ENCODE measurements at regions not wholly inside any gene's neighbourhood (a gene's known extent, or its start where the extent isn't known, plus 50 kb on each side); places are given as distances from the start of the nearest gene placed in this dataset.

GRCh38 chr3:118628704-118629341, 405.8 kb downstream of the IGSF11 start:
- no peaks in the 10 kb centered on the region for H3K9me2 ChIP-seq (ENCODE audit: insufficient read depth)
- H3K79me2 ChIP-seq (replicated peaks; ENCODE audit: insufficient read depth) = no peaks in the 10 kb centered on the region
- H3K9me3 Mint-ChIP-seq = no peaks in the 10 kb centered on the region
- TF ChIP-seq CREB1 (CRISPR knock-in tag; IDR thresholded peaks at IDR 0.05; ENCODE audit: low read depth) (no peak), POLR2AphosphoS5 (IDR thresholded peaks at IDR 0.05; ENCODE audit: low read depth) (no peak), CTCF (conservative IDR thresholded peaks at IDR 0.05; ENCODE audit: low read depth in 2 of 2) (peak; percentile 75 to 96), ZNF331 (CRISPR knock-in tag; IDR thresholded peaks at IDR 0.05; ENCODE audit: low read depth) (no peak)
- no peaks in the 10 kb centered on the region for H3K36me3 Mint-ChIP-seq (ENCODE audit: low read depth)
- ATAC-seq (peak; percentile 100), DNase-seq (ENCODE audit: low spot score) (peak; percentile 92)
- H3K4me1 Mint-ChIP-seq = peaks cover 2% of the 10 kb centered on the region; the same call in 1 of the 3 replicates
- H3K27me3 ChIP-seq (ENCODE audit: insufficient read depth) = no peaks in the 10 kb centered on the region
- no peak overlapping the region for H3K4me2 ChIP-seq
- no peak overlapping the region for H3K27ac ChIP-seq (ENCODE audit: low read depth)
- H3K27me3 Mint-ChIP-seq (ENCODE audit: insufficient read depth, low read depth, poor library complexity) = no peaks in the 10 kb centered on the region
- H3K4me3 Mint-ChIP-seq = no peak overlapping the region
- H3K4me3 ChIP-seq = no peak overlapping the region
- H3F3A ChIP-seq (replicated peaks; ENCODE audit: low read depth) = no peaks in the 10 kb centered on the region
- no peak overlapping the region; the same call in 1 of the 2 replicates for H2AFZ ChIP-seq
- no peak overlapping the region for H3K27ac Mint-ChIP-seq
- H3K36me3 ChIP-seq (ENCODE audit: insufficient read depth) = no peaks in the 10 kb centered on the region
- H4K20me1 ChIP-seq (replicated peaks; ENCODE audit: insufficient read depth) = no peaks in the 10 kb centered on the region
- no peaks in the 10 kb centered on the region for H3K4me1 ChIP-seq (ENCODE audit: insufficient read depth)

- no peaks in the 10 kb centered on the region for H3K79me2 ChIP-seq (replicated peaks; ENCODE audit: insufficient read depth)
- H3K36me3 ChIP-seq (ENCODE audit: insufficient read depth) = no peaks in the 10 kb centered on the region
- peaks cover 2% of the 10 kb centered on the region; the same call in 1 of the 3 replicates for H3K4me1 Mint-ChIP-seq
- DNase-seq (ENCODE audit: low spot score) = no peak
- H3F3A ChIP-seq (replicated peaks; ENCODE audit: low read depth) = no peaks in the 10 kb centered on the region
- no peak overlapping the region for H3K4me3 ChIP-seq
- no peak for ATAC-seq
- no peak overlapping the region for H3K4me2 ChIP-seq
- no peak overlapping the region for H2AFZ ChIP-seq
- H3K27me3 Mint-ChIP-seq (ENCODE audit: insufficient read depth, low read depth, poor library complexity) = no peaks in the 10 kb centered on the region
- H3K4me1 ChIP-seq (ENCODE audit: insufficient read depth) = no peaks in the 10 kb centered on the region
- H3K27ac ChIP-seq (ENCODE audit: low read depth) = no peak overlapping the region
- no peaks in the 10 kb centered on the region for H3K9me2 ChIP-seq (ENCODE audit: insufficient read depth)
- no peak overlapping the region for H3K27ac Mint-ChIP-seq
- no peaks in the 10 kb centered on the region for H4K20me1 ChIP-seq (replicated peaks; ENCODE audit: insufficient read depth)
- H3K9me3 Mint-ChIP-seq = no peaks in the 10 kb centered on the region
- no peaks in the 10 kb centered on the region for H3K36me3 Mint-ChIP-seq (ENCODE audit: low read depth)
- no peaks in the 10 kb centered on the region for H3K27me3 ChIP-seq (ENCODE audit: insufficient read depth)
- no peak overlapping the region for H3K4me3 Mint-ChIP-seq
- no peak for TF ChIP-seq ZNF331 (CRISPR knock-in tag; IDR thresholded peaks at IDR 0.05; ENCODE audit: low read depth)
- no peak for TF ChIP-seq REST (IDR thresholded peaks at IDR 0.05; ENCODE audit: unreplicated experiment)
- no peak for TF ChIP-seq CTCF (conservative IDR thresholded peaks at IDR 0.05; ENCODE audit: low read depth in 2 of 2)
- TF ChIP-seq ZNF114 (CRISPR knock-in tag; IDR thresholded peaks at IDR 0.05) = no peak
- no peak for TF ChIP-seq EZH2 (IDR thresholded peaks at IDR 0.05; ENCODE audit: low read depth, unreplicated experiment)
- no peak for TF ChIP-seq EZH2phosphoT487 (IDR thresholded peaks at IDR 0.05; ENCODE audit: unreplicated experiment)
- no peak for TF ChIP-seq NANOG (IDR thresholded peaks at IDR 0.05; ENCODE audit: borderline replicate concordance)
- no peak for TF ChIP-seq JUNB (IDR thresholded peaks at IDR 0.05; ENCODE audit: unreplicated experiment)
- TF ChIP-seq POLR2AphosphoS5 (IDR thresholded peaks at IDR 0.05; ENCODE audit: low read depth) = no peak
- TF ChIP-seq STAT1 (IDR thresholded peaks at IDR 0.05; ENCODE audit: unreplicated experiment) = no peak
- TF ChIP-seq ETS1 (IDR thresholded peaks at IDR 0.05) = no peak
These were observed 404.8 kb downstream of the IGSF11 start for GRCh38 chr3:118629821-118630220.

All from GM23338 (cell line).